GM19452 (cell line): ENCODE measurements at regions not wholly inside any gene's neighbourhood (a gene's known extent, or its start where the extent isn't known, plus 50 kb on each side); places are given as distances from the start of the nearest gene placed in this dataset.

Experiments
- ATAC-seq: cut with Tn5 transposase; IDR thresholded peaks from one replicate; pipeline ENCODE4 v1.9.1; 2021; ENCODE audit not compliant: unreplicated experiment

- ATAC-seq = no peak
Measured at GRCh38 chr10:3900391-3900790, 115.4 kb upstream of the KLF6 start.

- no peak for ATAC-seq
Measured at GRCh38 chr10:3898821-3899220, 113.8 kb upstream of the KLF6 start.

GRCh38 chr10:3897156-3897555 lies 112.1 kb upstream of the KLF6 start:
- no peak for ATAC-seq

- ATAC-seq = no peak
Measured at GRCh38 chr10:3896161-3896560, 111.2 kb upstream of the KLF6 start.

- ATAC-seq = no peak
Measured at GRCh38 chr10:3895045-3895631, 110.1 kb upstream of the KLF6 start.

- ATAC-seq = no peak
Measured at GRCh38 chr10:3893901-3894563, 109.0 kb upstream of the KLF6 start.

- ATAC-seq = no peak
Measured at GRCh38 chr10:3892440-3893425, 107.7 kb upstream of the KLF6 start.

- no peak for ATAC-seq
Measured at GRCh38 chr10:3891396-3891795, 106.4 kb upstream of the KLF6 start.

- no peak for ATAC-seq
Measured at GRCh38 chr10:3890602-3891352, 105.8 kb upstream of the KLF6 start.

GRCh38 chr10:3889961-3890522 lies 105.0 kb upstream of the KLF6 start:
- ATAC-seq = no peak

- ATAC-seq = peak; percentile 71
Measured at GRCh38 chr10:3887885-3888476, 103.0 kb upstream of the KLF6 start.

GRCh38 chr10:3887404-3887803 lies 102.4 kb upstream of the KLF6 start:
- ATAC-seq = no peak

GRCh38 chr10:3886641-3887251 lies 101.7 kb upstream of the KLF6 start:
- ATAC-seq = no peak

GRCh38 chr10:3886191-3886590 lies 101.2 kb upstream of the KLF6 start:
- no peak for ATAC-seq

GRCh38 chr10:3882855-3883254 lies 97.8 kb upstream of the KLF6 start:
- no peak for ATAC-seq

GRCh38 chr10:3881622-3882021 lies 96.6 kb upstream of the KLF6 start:
- no peak for ATAC-seq

- ATAC-seq = no peak
Measured at GRCh38 chr10:3879073-3879472, 94.1 kb upstream of the KLF6 start.

GRCh38 chr10:3877211-3878000 lies 92.4 kb upstream of the KLF6 start:
- ATAC-seq = no peak

GRCh38 chr10:3876350-3876962 lies 91.4 kb upstream of the KLF6 start:
- no peak for ATAC-seq
